CD4-positive, alpha-beta memory T cell (primary cell): ENCODE measurements at regions not wholly inside any gene's neighbourhood (a gene's known extent, or its start where the extent isn't known, plus 50 kb on each side); places are given as distances from the start of the nearest gene placed in this dataset.

ENCODE experiments used
- CTCF ChIA-PET: fragments of 350-600 bp; sonication (Branson Sonifier 250); formaldehyde crosslinking; loops from one replicate; lab custom pipeline; 2021; ENCODE audit warnings: inconsistent platforms; ENCODE audit not compliant: partially characterized antibody; lab: Charles Lee
- POLR2A ChIA-PET: fragments of 350-600 bp; sonication (Branson Sonifier 250); formaldehyde crosslinking; loops from one replicate; lab custom pipeline; 2021; ENCODE audit not compliant: partially characterized antibody; lab: Charles Lee
- DNase-seq, 5 donors: peaks; one replicate each; pipeline versions ENCODE4 v3.0.0 to v3.0.0-alpha.2; 2020 to 2022; ENCODE audit warnings: mixed read lengths in 1 of 5
- H3K27ac ChIP-seq: one replicate; pipeline ENCODE4 v1.7.0; 2013; ENCODE audit warnings: low read depth, low read length
- H3K27me3 ChIP-seq: 2 replicates; pipeline ENCODE4 v1.7.0; 2013; ENCODE audit warnings: mild to moderate bottlenecking, low read length, moderate library complexity; ENCODE audit not compliant: insufficient read depth
- H3K36me3 ChIP-seq: 2 replicates; pipeline ENCODE4 v1.7.0; 2013; ENCODE audit warnings: mild to moderate bottlenecking, low read length, moderate library complexity; ENCODE audit not compliant: insufficient read depth
- H3K4me1 ChIP-seq: 2 replicates; pipeline ENCODE4 v1.7.0; 2013; ENCODE audit warnings: mild to moderate bottlenecking, low read length, moderate library complexity; ENCODE audit not compliant: insufficient read depth
- H3K4me3 ChIP-seq, 2 donors: one replicate each; pipeline ENCODE4 v1.7.0; 2013; ENCODE audit warnings: low read length in 2 of 2, mild to moderate bottlenecking in 1 of 2
- H3K9me3 ChIP-seq, 2 donors: one replicate each; pipeline ENCODE4 v1.7.0; 2013; ENCODE audit warnings: low read length in 2 of 2, control low read depth in 1 of 2; ENCODE audit not compliant: control insufficient read depth in 1 of 2
- H3K27ac Mint-ChIP-seq, 7 donors: one replicate each; pipeline ENCODE4 v1.8.0; 2020 to 2021; ENCODE audit warnings: mixed read lengths in 7 of 7, mild to moderate bottlenecking in 6 of 7, inconsistent platforms in 3 of 7, moderate library complexity in 3 of 7
- H3K27me3 Mint-ChIP-seq, 2 donors: one replicate each; pipeline ENCODE4 v1.8.0; 2020 to 2021; ENCODE audit warnings: mixed read lengths in 2 of 2
- H3K36me3 Mint-ChIP-seq, 2 donors: one replicate each; pipeline ENCODE4 v1.8.0; 2020 to 2021; ENCODE audit warnings: mixed read lengths in 2 of 2, inconsistent platforms in 1 of 2, mild to moderate bottlenecking in 1 of 2
- H3K4me1 Mint-ChIP-seq, 4 donors: one replicate each; pipeline ENCODE4 v1.8.0; 2020 to 2021; ENCODE audit warnings: mixed read lengths in 4 of 4, mild to moderate bottlenecking in 1 of 4
- H3K4me3 Mint-ChIP-seq, 8 donors: one replicate each; pipeline ENCODE4 v1.8.0; 2020 to 2021; ENCODE audit warnings: mixed read lengths in 8 of 8, mild to moderate bottlenecking in 7 of 8, moderate library complexity in 6 of 8, inconsistent platforms in 3 of 8
- H3K9me3 Mint-ChIP-seq, 8 donors: one replicate each; pipeline ENCODE4 v1.8.0; 2020 to 2021; ENCODE audit warnings: mixed read lengths in 8 of 8, mild to moderate bottlenecking in 5 of 8, inconsistent platforms in 3 of 8, moderate library complexity in 1 of 8
- intact Hi-C: fragments of 100-400 bp; cut with micrococcal nuclease; formaldehyde crosslinking; loops from one replicate; pipeline ENCODE4 v1.15.1; 2023

- Mint-ChIP-seq H3K4me3 (no peak overlapping the region), H3K36me3 (no peaks in the 10 kb centered on the region), H3K9me3 (peaks cover 0 to 3% (median 0%) of the 10 kb centered on the region in 8 donors), H3K27me3 (peaks cover 4 to 14% of the 10 kb centered on the region in 2 donors), H3K4me1 (no peaks in the 10 kb centered on the region), H3K27ac (no peak overlapping the region)
- Histone ChIP-seq H3K4me3 (no peak overlapping the region), H3K27me3 (no peaks in the 10 kb centered on the region), H3K9me3 (no peaks in the 10 kb centered on the region), H3K36me3 (no peaks in the 10 kb centered on the region), H3K27ac (no peak overlapping the region), H3K4me1 (no peaks in the 10 kb centered on the region)
- CTCF ChIA-PET, result no interaction called here
- POLR2A ChIA-PET, result no interaction called here
- DNase-seq, result no peak
- intact Hi-C loops, result no loop called here
Observed at GRCh38 chr15:77786181-77786890, 153.6 kb upstream of the LINGO1 start.

GRCh38 chr15:77784361-77785292, 151.9 kb upstream of the LINGO1 start:
- POLR2A ChIA-PET, result no interaction called here

DNA sequence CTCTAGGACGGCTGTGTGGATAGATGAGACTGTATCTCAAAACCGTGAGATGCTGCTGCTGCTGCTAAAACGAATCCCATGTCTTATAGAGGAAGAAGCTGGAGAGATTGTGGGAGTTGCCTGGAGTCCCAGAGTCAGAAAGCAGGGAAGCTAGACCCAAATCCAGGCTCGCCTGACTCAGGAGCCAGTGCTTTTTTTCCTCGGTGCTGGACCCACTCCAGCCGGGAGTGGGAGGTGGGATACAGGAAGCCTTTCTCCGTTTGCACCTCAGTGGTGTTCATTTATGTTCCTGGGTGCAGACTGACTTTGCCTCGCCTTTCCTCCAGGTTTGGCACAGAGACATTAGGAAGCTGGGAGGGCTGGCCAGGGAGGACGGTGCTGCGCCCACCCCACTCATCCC, 150.9 kb upstream of the LINGO1 start:
- Histone ChIP-seq H3K4me1 (no peaks in the 10 kb centered on the region), H3K9me3 (no peaks in the 10 kb centered on the region), H3K36me3 (no peaks in the 10 kb centered on the region), H3K4me3 (no peak overlapping the region), H3K27ac (no peak overlapping the region), H3K27me3 (no peaks in the 10 kb centered on the region)
- H3K36me3 Mint-ChIP-seq, result no peaks in the 10 kb centered on the region
- peaks cover 4 to 15% of the 10 kb centered on the region in 2 donors for H3K27me3 Mint-ChIP-seq
- intact Hi-C loops, result no loop called here
- no peak overlapping the region for H3K4me3 Mint-ChIP-seq
- no peak for DNase-seq
- ChIA-PET CTCF (no interaction called here), POLR2A (no interaction called here)
- H3K27ac Mint-ChIP-seq, result no peak overlapping the region
- peaks cover 0 to 11% (median 8%) of the 10 kb centered on the region in 8 donors for H3K9me3 Mint-ChIP-seq
- H3K4me1 Mint-ChIP-seq, result no peaks in the 10 kb centered on the region

More at GRCh38 chr15:77784361-77785292, 151.9 kb upstream of the LINGO1 start:
- no peaks in the 10 kb centered on the region for H3K9me3 ChIP-seq
- Mint-ChIP-seq H3K27me3 (peaks cover 4 to 16% of the 10 kb centered on the region in 2 donors), H3K27ac (no peak overlapping the region), H3K9me3 (peaks cover 0 to 11% (median 7%) of the 10 kb centered on the region in 8 donors), H3K36me3 (no peaks in the 10 kb centered on the region), H3K4me1 (no peaks in the 10 kb centered on the region), H3K4me3 (no peak overlapping the region)
- no peaks in the 10 kb centered on the region for H3K4me1 ChIP-seq
- intact Hi-C loops, result no loop called here
- H3K4me3 ChIP-seq, result no peak overlapping the region
- CTCF ChIA-PET, result no interaction called here
- no peaks in the 10 kb centered on the region for H3K27me3 ChIP-seq
- no peak for DNase-seq
- no peak overlapping the region for H3K27ac ChIP-seq
- no peaks in the 10 kb centered on the region for H3K36me3 ChIP-seq

- ChIA-PET POLR2A (no interaction called here), CTCF (no interaction called here)
- no peak overlapping the region for H3K4me3 ChIP-seq
- no peaks in the 10 kb centered on the region for H3K4me1 Mint-ChIP-seq
- peaks cover 4 to 10% of the 10 kb centered on the region in 2 donors for H3K27me3 Mint-ChIP-seq
- H3K9me3 ChIP-seq, result no peaks in the 10 kb centered on the region
- no peaks in the 10 kb centered on the region for H3K4me1 ChIP-seq
- no peaks in the 10 kb centered on the region for H3K36me3 Mint-ChIP-seq
- no peak overlapping the region for H3K4me3 Mint-ChIP-seq
- peaks cover 0 to 11% (median 8%) of the 10 kb centered on the region in 8 donors for H3K9me3 Mint-ChIP-seq
- no peaks in the 10 kb centered on the region for H3K27me3 ChIP-seq
- intact Hi-C loops, result no loop called here
- H3K36me3 ChIP-seq, result no peaks in the 10 kb centered on the region
- no peak for DNase-seq
- no peak overlapping the region for H3K27ac ChIP-seq
- H3K27ac Mint-ChIP-seq, result peak overlapping the region in 1 of 7 donors; percentile 30
Observed at GRCh38 chr15:77782691-77783090, 150.0 kb upstream of the LINGO1 start.

GRCh38 chr15:77781946-77782240, 149.2 kb upstream of the LINGO1 start:
- Histone ChIP-seq H3K36me3 (no peaks in the 10 kb centered on the region), H3K27ac (no peak overlapping the region), H3K9me3 (no peaks in the 10 kb centered on the region), H3K4me3 (no peak overlapping the region), H3K27me3 (no peaks in the 10 kb centered on the region), H3K4me1 (no peaks in the 10 kb centered on the region)
- Mint-ChIP-seq H3K4me1 (no peaks in the 10 kb centered on the region), H3K36me3 (no peaks in the 10 kb centered on the region), H3K9me3 (peaks cover 0 to 11% (median 8%) of the 10 kb centered on the region in 8 donors), H3K27me3 (peaks cover 4 to 10% of the 10 kb centered on the region in 2 donors), H3K27ac (no peak overlapping the region), H3K4me3 (no peak overlapping the region)
- POLR2A ChIA-PET, result no interaction called here
- CTCF ChIA-PET, result no interaction called here
- no peak for DNase-seq
- intact Hi-C loops, result no loop called here

DNA sequence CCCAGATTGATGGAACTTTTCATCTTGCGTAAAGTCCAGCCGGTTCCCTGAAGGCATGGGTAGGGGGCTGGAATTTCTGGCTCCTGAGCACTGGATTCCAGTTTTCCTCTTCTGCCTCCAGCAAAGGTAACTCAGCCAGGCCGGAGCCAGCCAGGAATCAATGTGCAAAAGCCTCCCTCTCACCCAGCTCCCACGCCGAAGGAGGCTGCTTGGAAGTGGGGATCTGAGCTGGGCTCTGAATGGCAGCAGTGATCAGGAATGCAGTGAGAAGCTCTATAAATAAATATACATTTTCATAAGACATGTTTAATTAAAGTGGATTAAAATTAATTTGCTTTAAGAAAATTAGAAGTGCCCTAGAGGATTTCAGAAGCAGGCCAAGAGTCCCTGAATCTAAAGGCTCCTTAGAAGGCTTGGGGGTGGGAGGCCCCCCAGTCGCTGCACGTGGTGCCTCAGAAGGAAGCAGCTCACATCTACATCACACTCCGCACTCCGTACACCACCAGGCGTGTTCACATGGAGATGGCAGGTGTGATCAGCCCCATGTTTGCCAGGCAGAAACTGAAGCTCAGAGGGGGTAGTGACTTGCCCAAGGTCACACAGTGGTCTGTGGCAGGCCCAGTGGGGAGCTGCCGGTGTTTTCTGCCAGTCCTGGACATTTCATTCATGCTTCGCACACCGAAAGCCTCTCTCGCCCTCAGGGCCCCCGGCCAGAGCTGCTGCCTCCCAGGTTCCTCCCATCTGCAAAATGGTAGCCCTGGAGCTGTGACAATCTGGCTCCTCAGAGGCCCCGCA, 148.6 kb upstream of the LINGO1 start:
- no peaks in the 10 kb centered on the region for H3K9me3 ChIP-seq
- Mint-ChIP-seq H3K9me3 (peaks cover 0 to 11% (median 8%) of the 10 kb centered on the region in 8 donors), H3K27me3 (peaks cover 4 to 10% of the 10 kb centered on the region in 2 donors), H3K36me3 (no peaks in the 10 kb centered on the region), H3K27ac (no peak overlapping the region), H3K4me3 (no peak overlapping the region), H3K4me1 (no peaks in the 10 kb centered on the region)
- POLR2A ChIA-PET, result no interaction called here
- H3K27me3 ChIP-seq, result no peaks in the 10 kb centered on the region
- no peaks in the 10 kb centered on the region for H3K4me1 ChIP-seq
- CTCF ChIA-PET, result no interaction called here
- intact Hi-C loops, result no loop called here
- no peak overlapping the region for H3K4me3 ChIP-seq
- H3K27ac ChIP-seq, result no peak overlapping the region
- DNase-seq, result no peak
- H3K36me3 ChIP-seq, result no peaks in the 10 kb centered on the region

DNA sequence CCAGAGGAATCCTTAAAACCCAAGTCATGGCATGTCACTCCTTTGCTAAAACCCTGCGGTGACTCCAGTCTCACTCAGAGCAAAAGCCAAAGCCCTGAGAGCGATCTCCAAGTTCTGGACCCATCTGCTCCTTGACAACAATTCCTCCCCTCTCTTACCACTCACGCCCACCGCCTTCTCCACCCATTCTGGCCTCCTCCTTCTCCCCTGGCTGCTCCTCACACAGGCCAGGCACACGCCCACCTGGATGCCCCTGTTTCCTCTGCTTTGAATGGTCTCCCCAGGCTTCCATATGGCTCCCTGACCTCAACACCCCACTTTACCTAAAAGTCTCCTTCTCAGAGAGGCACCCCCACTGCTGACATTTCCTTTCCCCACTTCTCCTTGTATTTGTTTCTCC, 146.1 kb upstream of the LINGO1 start:
- H3K4me1 ChIP-seq, result no peaks in the 10 kb centered on the region

More for the DNA sequence above, 146.1 kb upstream of the LINGO1 start:
- Mint-ChIP-seq H3K27ac (no peak overlapping the region), H3K27me3 (peaks cover 0 to 4% of the 10 kb centered on the region in 2 donors), H3K4me1 (no peaks in the 10 kb centered on the region), H3K36me3 (no peaks in the 10 kb centered on the region), H3K4me3 (no peak overlapping the region), H3K9me3 (peaks cover 0 to 11% (median 8%) of the 10 kb centered on the region in 8 donors)
- no peak for DNase-seq
- ChIA-PET CTCF (no interaction called here), POLR2A (no interaction called here)
- H3K27ac ChIP-seq, result no peak overlapping the region
- no peaks in the 10 kb centered on the region for H3K36me3 ChIP-seq
- H3K4me3 ChIP-seq, result no peak overlapping the region
- no peaks in the 10 kb centered on the region for H3K9me3 ChIP-seq
- no peaks in the 10 kb centered on the region for H3K27me3 ChIP-seq
- intact Hi-C loops, result no loop called here
